ENCODE measurements at regions not wholly inside any gene's neighbourhood (a gene's known extent, or its start where the extent isn't known, plus 50 kb on each side); places are given as distances from the start of the nearest gene placed in this dataset.

- Histone ChIP-seq H3K36me3 (no peaks in the 10 kb centered on the region), H3K27me3 (no peaks in the 10 kb centered on the region), H3K9me3 (no peaks in the 10 kb centered on the region), H3K4me1 (no peaks in the 10 kb centered on the region), H3K27ac (no peak overlapping the region), H3K4me3 (no peak overlapping the region)
- WGBS, 5 donors = 61 to 94% (median 78%) methylated on average over 2 of the region's 2 CpGs
- TF ChIP-seq CTCF (IDR thresholded peaks at IDR 0.05) = no peak
- no peak for TF ChIP-seq EP300 (IDR thresholded peaks at IDR 0.05)
- no peak for TF ChIP-seq POLR2A (IDR thresholded peaks at IDR 0.05)
- TF ChIP-seq POLR2AphosphoS5 (IDR thresholded peaks at IDR 0.05) = no peak
- DNase-seq = no peak
- intact Hi-C loops (cut with DNase I; ENCODE audit: low total_unique reads) = no loop called here
These were observed 405.9 kb upstream of the MAGEB16 start for GRCh38 chrX:35392232-35392631.

DNA sequence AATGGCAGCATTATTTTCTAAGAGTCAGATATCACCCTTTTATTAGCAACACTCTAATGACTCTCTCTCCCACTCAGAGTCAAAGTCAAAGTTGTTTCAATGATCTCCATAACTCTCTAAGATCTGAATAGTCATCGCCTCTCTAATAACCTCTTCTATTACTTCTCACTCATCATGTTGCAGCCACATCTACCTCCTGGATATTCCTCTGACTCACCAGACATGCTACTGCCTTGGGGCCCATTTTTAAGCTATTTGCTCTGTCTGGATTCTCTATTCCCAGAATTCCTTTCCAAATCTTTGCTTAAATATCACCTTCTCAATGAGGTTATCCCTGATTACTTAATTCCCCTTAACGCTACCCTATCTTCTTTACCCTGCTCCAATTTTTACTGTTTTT lies 391.8 kb upstream of the MAGEB16 start:
- 87 to 98% (median 90%) methylated on average over 2 of the region's 2 CpGs for WGBS, 5 donors
- intact Hi-C loops (cut with DNase I; ENCODE audit: low total_unique reads) = no loop called here
- no peak for DNase-seq
- H3K4me1 ChIP-seq = no peaks in the 10 kb centered on the region
- no peaks in the 10 kb centered on the region for H3K9me3 ChIP-seq
- no peak overlapping the region for H3K27ac ChIP-seq
- H3K4me3 ChIP-seq = no peak overlapping the region
- H3K27me3 ChIP-seq = no peaks in the 10 kb centered on the region
- no peaks in the 10 kb centered on the region for H3K36me3 ChIP-seq
- no peak for TF ChIP-seq CTCF (IDR thresholded peaks at IDR 0.05)
- TF ChIP-seq EP300 (IDR thresholded peaks at IDR 0.05) = no peak
- no peak for TF ChIP-seq POLR2AphosphoS5 (IDR thresholded peaks at IDR 0.05)

- H3K4me3 ChIP-seq = no peak overlapping the region
- intact Hi-C loops (cut with DNase I; ENCODE audit: low total_unique reads) = no loop called here
- TF ChIP-seq POLR2AphosphoS5 (IDR thresholded peaks at IDR 0.05) (no peak), CTCF (IDR thresholded peaks at IDR 0.05) (no peak), POLR2A (IDR thresholded peaks at IDR 0.05) (no peak), EP300 (IDR thresholded peaks at IDR 0.05) (no peak)
These were observed 381.4 kb upstream of the MAGEB16 start for GRCh38 chrX:35416782-35417181.

DNA sequence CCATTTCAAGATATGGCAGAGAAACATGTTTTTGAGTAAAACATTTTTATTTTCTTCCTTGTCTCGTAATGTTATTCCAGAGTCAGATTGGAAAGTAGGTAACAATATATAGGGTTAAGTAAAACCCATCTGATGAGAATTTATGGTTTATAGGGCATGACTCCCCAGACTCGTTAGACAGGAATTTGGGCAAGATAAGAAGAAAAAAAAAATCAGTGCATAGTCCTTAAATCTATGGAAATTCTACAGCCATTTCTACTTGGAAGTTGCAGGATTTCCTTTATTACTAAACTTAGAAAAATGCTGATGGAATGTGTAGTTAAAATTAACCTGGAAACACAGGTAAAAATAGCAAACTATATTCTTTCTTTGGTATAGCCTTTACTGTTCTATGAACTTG lies 366.1 kb upstream of the MAGEB16 start:
- TF ChIP-seq CTCF (IDR thresholded peaks at IDR 0.05) (no peak), POLR2AphosphoS5 (IDR thresholded peaks at IDR 0.05) (no peak), EP300 (IDR thresholded peaks at IDR 0.05) (no peak), POLR2A (IDR thresholded peaks at IDR 0.05) (no peak)
- Histone ChIP-seq H3K36me3 (no peaks in the 10 kb centered on the region), H3K4me1 (peaks cover 0 to 3% (median 0%) of the 10 kb centered on the region in 4 donors), H3K4me3 (no peak overlapping the region), H3K27ac (no peak overlapping the region), H3K9me3 (no peaks in the 10 kb centered on the region), H3K27me3 (no peaks in the 10 kb centered on the region)
- DNase-seq = no peak
- WGBS, 5 donors = 42 to 75% (median 54%) methylated on average over 2 of the region's 2 CpGs
- intact Hi-C loops (cut with DNase I; ENCODE audit: low total_unique reads) = no loop called here

More at GRCh38 chrX:35416782-35417181, 381.4 kb upstream of the MAGEB16 start:
- DNase-seq = no peak
- Histone ChIP-seq H3K9me3 (no peaks in the 10 kb centered on the region), H3K36me3 (no peaks in the 10 kb centered on the region), H3K27ac (no peak overlapping the region), H3K4me1 (no peaks in the 10 kb centered on the region), H3K27me3 (no peaks in the 10 kb centered on the region)
